HG02610 (cell line): ENCODE measurements at regions not wholly inside any gene's neighbourhood (a gene's known extent, or its start where the extent isn't known, plus 50 kb on each side); places are given as distances from the start of the nearest gene placed in this dataset.

Source experiments
- ATAC-seq: cut with Tn5 transposase; IDR thresholded peaks from one replicate; pipeline ENCODE4 v1.9.1; 2021; ENCODE audit warnings: mild to moderate bottlenecking, moderate library complexity; ENCODE audit not compliant: unreplicated experiment

DNA sequence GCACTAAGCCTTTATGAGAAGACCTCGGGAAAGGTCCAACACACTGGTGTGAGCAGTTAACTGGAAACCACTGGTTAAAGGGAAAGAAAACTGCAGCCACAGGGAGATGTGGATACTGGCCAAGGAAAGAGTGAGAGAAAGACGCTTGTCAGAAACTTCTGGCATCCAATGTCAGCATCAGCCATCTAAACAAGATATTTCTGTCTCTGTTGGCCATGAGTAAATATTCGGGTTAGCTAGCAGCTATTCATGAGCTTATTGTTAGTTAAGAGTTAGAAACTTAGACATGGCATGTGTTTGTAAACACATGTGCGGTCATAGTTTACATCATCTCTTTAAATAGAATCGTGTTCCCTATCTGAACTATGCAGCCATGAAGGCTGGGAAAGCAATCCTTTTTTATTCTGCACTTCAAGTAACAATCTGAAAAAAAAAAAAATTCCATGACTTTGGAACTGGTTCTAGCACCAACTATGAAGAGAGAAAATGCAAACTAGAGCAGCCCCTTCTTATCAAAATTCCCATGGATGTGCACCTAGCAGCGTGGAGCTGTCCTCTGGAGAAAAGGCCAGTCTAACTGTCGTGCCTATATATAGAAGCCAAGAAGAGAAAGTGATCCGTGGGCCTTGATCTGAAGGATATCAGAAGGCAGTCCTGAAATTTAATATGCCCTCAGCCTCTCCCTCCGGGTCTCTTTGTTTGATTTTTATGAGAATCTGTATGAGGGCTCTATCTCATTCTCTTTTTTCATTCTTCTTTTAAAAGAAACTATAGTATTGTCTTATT, 84.0 kb upstream of the RFX8 start:
- ATAC-seq: no peak

DNA sequence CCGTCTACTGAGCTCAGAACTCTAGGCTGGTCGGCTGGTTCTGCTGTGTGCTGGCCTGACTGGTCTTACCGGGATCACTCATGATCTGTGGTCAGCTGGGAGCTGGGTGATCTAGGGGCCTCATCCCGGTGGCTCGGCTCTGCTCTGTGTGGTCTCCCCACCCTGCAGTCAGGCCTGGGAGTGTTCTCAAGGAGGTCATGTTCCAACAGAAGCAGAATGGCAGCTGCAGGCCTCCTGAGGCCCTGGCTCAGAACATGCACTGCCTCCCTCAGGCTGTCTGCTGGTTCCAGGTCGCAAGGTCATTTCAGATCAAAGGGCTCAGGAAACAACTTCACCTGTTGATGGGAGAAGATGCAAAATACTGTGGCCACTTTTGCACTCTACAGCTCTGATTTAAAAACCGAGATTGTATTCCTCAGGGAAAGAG, 81.1 kb upstream of the RFX8 start:
- ATAC-seq: no peak

DNA sequence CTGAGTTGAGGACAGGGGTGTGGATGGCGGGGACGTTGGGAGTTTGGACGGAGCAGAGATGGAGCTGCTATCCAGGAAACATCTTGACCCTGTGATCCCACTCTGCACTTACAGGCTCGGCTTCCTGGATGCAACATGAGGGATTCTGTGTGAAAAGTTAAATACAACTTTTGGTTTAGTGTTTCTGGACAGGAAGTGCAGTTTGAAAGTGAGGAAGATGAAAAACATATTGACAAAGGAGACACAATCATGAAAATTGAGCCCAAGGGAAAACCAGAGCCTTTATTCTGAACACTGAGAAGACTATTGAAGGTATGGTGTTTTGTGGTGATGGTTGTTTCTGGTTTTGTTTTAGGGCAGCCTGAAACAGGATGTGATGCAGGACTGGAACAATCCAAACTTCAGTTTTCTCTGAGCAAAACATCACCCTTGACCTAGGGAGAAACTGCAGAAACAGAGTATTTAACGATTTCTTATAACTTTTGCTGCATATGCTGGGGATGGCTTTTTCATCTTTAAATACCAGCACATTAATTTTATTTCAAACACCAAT, 76.5 kb upstream of the RFX8 start:
- no peak for ATAC-seq

DNA sequence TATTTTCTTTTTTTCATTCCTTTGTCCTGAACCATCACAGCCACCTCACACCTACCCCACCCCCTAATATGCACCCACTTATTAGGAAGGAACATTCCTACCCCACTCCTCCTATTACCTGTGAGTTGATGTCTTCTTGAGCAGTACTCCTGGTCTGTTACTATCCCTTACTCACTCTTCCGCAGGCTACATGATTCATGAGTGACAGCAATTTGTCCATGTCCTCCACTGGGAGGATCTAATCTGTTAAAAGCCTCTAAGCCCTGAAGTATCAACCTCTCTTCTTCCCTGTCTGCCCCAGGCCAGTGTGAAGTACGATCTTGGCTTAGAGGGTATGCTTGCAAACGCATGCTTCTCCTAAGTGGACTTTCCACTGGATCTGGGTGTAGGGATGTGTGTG, 75.6 kb upstream of the RFX8 start:
- ATAC-seq: no peak

GRCh38 chr2:101549371-101549770, 74.5 kb upstream of the RFX8 start:
- ATAC-seq: no peak

DNA sequence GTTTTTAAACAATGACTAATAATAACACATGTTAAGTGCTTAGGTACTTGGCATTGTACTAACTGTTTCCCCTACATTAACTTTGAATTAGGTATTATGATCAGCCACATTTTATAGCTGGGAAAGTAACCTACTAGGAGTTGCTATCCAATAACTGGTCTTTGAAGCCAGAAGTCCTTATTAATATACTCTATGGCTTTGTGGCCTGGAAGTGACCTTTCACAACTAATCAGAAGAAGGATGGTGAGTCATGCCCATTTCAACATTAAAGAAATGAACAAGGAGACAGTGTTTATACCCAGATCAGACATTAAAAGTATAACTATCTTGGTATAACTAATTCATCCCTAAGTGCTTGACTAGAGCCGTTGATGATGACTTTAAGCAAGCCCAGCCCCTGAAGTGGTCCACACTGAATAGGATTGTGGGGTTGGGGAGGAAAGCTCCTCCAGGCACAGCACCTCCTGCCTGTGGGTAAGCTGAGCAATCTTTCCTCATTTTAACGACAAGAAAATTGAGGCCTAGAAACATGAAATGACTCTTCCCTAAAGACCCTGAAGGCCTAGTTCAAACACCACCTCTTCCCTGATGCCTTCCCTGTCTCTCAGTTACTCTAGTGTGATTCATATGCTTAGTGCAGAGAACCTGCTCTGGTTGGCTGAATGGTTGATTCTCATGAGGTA, 71.6 kb upstream of the RFX8 start:
- no peak for ATAC-seq

DNA sequence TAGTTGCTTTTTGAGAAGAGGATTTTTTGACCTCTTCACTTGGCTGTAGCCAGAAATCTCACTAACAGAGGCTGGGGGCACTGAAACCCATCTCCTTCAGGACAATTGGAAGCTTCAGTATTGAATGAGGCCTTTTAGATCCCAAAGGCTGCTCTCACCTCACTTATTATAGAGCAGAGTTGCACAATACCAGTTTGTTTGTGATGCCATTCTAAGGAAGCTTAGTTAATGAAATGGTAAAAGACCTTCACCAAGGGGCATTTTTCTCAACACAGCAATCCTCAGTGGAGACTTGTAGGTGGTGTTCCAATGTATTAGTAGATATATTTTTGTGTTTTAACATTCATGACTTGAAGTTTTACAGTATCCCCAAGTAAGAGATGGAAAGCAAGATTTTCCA, 71.0 kb upstream of the RFX8 start:
- ATAC-seq: no peak

GRCh38 chr2:101540518-101540917, 65.6 kb upstream of the RFX8 start:
- ATAC-seq: no peak

GRCh38 chr2:101538076-101538475, 63.2 kb upstream of the RFX8 start:
- no peak for ATAC-seq

GRCh38 chr2:101534149-101534611, 59.3 kb upstream of the RFX8 start:
- ATAC-seq: no peak

DNA sequence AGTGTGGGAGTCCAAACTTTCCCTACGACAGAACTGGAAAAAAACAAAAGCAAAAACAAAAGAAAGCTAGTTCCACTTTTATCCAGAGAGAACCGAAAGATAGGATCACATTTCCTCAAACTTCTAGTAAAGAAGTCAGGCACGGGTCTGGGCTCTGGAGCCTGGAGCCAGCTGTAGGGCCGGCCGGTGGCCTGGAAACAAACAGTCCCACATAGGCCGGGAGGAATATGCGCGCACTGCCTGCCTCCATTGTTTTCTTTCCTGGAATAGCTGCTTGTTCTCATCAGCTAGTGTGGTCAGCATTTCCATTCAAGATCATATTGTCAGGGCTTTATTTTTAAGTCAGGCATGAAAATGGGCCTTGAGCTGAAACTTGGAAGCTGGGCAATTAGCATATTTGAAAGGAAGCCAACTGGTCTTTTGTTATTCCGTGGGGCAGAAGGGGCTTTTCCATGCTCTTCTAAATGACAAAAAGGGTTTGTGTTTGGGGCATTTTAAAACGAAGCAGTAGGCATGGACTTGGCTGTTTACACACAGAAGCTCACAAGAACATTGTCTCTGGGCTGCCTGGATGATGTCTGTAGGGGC, 58.7 kb upstream of the RFX8 start:
- no peak for ATAC-seq

GRCh38 chr2:101528501-101528900, 53.6 kb upstream of the RFX8 start:
- no peak for ATAC-seq

GRCh38 chr2:101524806-101525430, 50.0 kb upstream of the RFX8 start:
- ATAC-seq: no peak
